H1 (cell line): ENCODE measurements at regions not wholly inside any gene's neighbourhood (a gene's known extent, or its start where the extent isn't known, plus 50 kb on each side); places are given as distances from the start of the nearest gene placed in this dataset.

Experiments
- CTCF ChIA-PET: fragments of 300-600 bp; sonication (Branson Sonifier 250); formaldehyde crosslinking; loops from one replicate; lab custom pipeline; 2021; ENCODE audit not compliant: partially characterized antibody; lab: Charles Lee
- POLR2A ChIA-PET: fragments of 300-600 bp; sonication (Branson Sonifier 250); formaldehyde crosslinking; loops from one replicate; lab custom pipeline; 2021; ENCODE audit warnings: inconsistent platforms; ENCODE audit not compliant: partially characterized antibody; lab: Charles Lee
- DNase-seq, 2 experiments: peaks; one replicate each; pipeline versions ENCODE4 v3.0.0 to v3.0.0-alpha.2; 2010 to 2022; ENCODE audit warnings: low spot score in 2 of 2, low read depth in 1 of 2, mixed read lengths in 1 of 2
- FAIRE-seq: peaks from 2 replicates; lab custom pipeline; 2011; peaks lifted over from hg19 to GRCh38; lab: Jason Lieb, UNC
- H2AFZ ChIP-seq: 2 replicates; pipeline ENCODE4 v1.8.1; 2012; ENCODE audit warnings: low read length, inconsistent platforms
- H2AK5ac ChIP-seq: 2 replicates; pipeline ENCODE4 v1.6.1; 2013; ENCODE audit warnings: low read depth, low read length
- H2BK120ac ChIP-seq: replicated peaks from 2 replicates; pipeline ENCODE3; 2013; ENCODE audit warnings: low read depth, low read length, inconsistent platforms
- H2BK12ac ChIP-seq: 2 replicates; pipeline ENCODE4 v1.6.1; 2013; ENCODE audit warnings: low read depth, low read length
- H2BK15ac ChIP-seq: 2 replicates; pipeline ENCODE4 v1.6.1; 2013; ENCODE audit warnings: low read length
- H2BK20ac ChIP-seq: 2 replicates; pipeline ENCODE4 v1.6.1; 2013; ENCODE audit warnings: low read length
- H2BK5ac ChIP-seq: 2 replicates; pipeline ENCODE4 v1.6.1; 2013; ENCODE audit warnings: low read depth, low read length
- H3K14ac ChIP-seq: 2 replicates; pipeline ENCODE4 v1.6.1; 2013; ENCODE audit warnings: inconsistent platforms; ENCODE audit not compliant: insufficient read length
- H3K18ac ChIP-seq: 2 replicates; pipeline ENCODE4 v1.6.1; 2013; ENCODE audit warnings: low read length; ENCODE audit errors: extremely low read depth
- H3K23ac ChIP-seq: 2 replicates; pipeline ENCODE4 v1.6.1; 2013; ENCODE audit warnings: inconsistent platforms; ENCODE audit not compliant: insufficient read length
- H3K23me2 ChIP-seq: 2 replicates; pipeline ENCODE4 v1.6.1; 2013; ENCODE audit warnings: low read depth, low read length
- H3K27ac ChIP-seq: 2 replicates; pipeline ENCODE4 v1.6.1; 2011; ENCODE audit warnings: low read depth, low read length, inconsistent platforms
- H3K27me3 ChIP-seq, 4 experiments: replicated peaks in 1 of 4; 1 replicate in 1 of 4; 2 replicates in 3 of 4; pipeline versions ENCODE4 v1.6.1 to v1.8.1; 2011 to 2013; ENCODE audit warnings: low read length in 3 of 4, mild to moderate bottlenecking in 3 of 4, inconsistent platforms in 2 of 4, mixed read lengths in 2 of 4, moderate library complexity in 1 of 4; ENCODE audit not compliant: control insufficient read depth in 3 of 4, insufficient read depth in 3 of 4; ENCODE audit errors: extremely low read depth in 1 of 4
- H3K36me3 ChIP-seq, 4 experiments: 2 replicates each; pipeline versions ENCODE4 v1.6.1 to v1.8.1; 2011 to 2013; ENCODE audit warnings: mild to moderate bottlenecking in 4 of 4, low read length in 3 of 4, moderate library complexity in 2 of 4, control low read depth in 1 of 4, inconsistent platforms in 1 of 4; ENCODE audit not compliant: insufficient read depth in 4 of 4, control insufficient read depth in 2 of 4
- H3K4ac ChIP-seq: replicated peaks from 2 replicates; pipeline ENCODE3; 2013; ENCODE audit warnings: low read length, low read depth, mixed read lengths, inconsistent platforms; ENCODE audit not compliant: insufficient read length
- H3K4me1 ChIP-seq, 4 experiments: replicated peaks in 1 of 4; 1 replicate in 1 of 4; 2 replicates in 3 of 4; pipeline versions ENCODE4 v1.6.1 to v1.8.1; 2011 to 2013; ENCODE audit warnings: low read length in 3 of 4, inconsistent platforms in 2 of 4, mixed read lengths in 1 of 4; ENCODE audit not compliant: insufficient read depth in 4 of 4, control insufficient read depth in 3 of 4
- H3K4me2 ChIP-seq, 2 experiments: 2 replicates each; pipeline versions ENCODE4 v1.6.1 to v1.8.1; 2011 to 2013; ENCODE audit warnings: low read depth in 2 of 2, low read length in 2 of 2, control low read depth in 1 of 2, inconsistent platforms in 1 of 2, mild to moderate bottlenecking in 1 of 2; ENCODE audit not compliant: insufficient read depth in 1 of 2
- H3K4me3 ChIP-seq, 4 experiments: fragments of 200-600, 300-600 bp in 1 of 4; sonication (generic), shearing (Covaris generic), sonication (Bioruptor Twin) in 1 of 4; 2 replicates each; pipeline versions ENCODE4 v1.5.1 to v1.8.1; 2011 to 2016; ENCODE audit warnings: low read length in 4 of 4, low read depth in 3 of 4, control low read depth in 2 of 4, inconsistent platforms in 2 of 4, mild to moderate bottlenecking in 2 of 4, mixed read lengths in 1 of 4, moderate library complexity in 1 of 4; ENCODE audit not compliant: insufficient read depth in 2 of 4; ENCODE audit errors: extremely low read depth in 1 of 4
- H3K56ac ChIP-seq: replicated peaks from 2 replicates; pipeline ENCODE3; 2013; ENCODE audit warnings: low read depth, mild to moderate bottlenecking, mixed read lengths, low read length, inconsistent platforms; ENCODE audit not compliant: insufficient read length
- H3K79me1 ChIP-seq: 2 replicates; pipeline ENCODE4 v1.6.1; 2013; ENCODE audit warnings: low read depth, low read length, control low read depth
- H3K79me2 ChIP-seq, 2 experiments: 2 replicates each; pipeline versions ENCODE4 v1.6.1 to v1.8.1; 2012 to 2013; ENCODE audit warnings: low read length in 2 of 2, mild to moderate bottlenecking in 2 of 2, inconsistent platforms in 1 of 2; ENCODE audit not compliant: insufficient read depth in 2 of 2, control insufficient read depth in 1 of 2
- H3K9ac ChIP-seq, 4 experiments: replicated peaks in 1 of 4; 1 replicate in 1 of 4; 2 replicates in 3 of 4; pipeline versions ENCODE4 v1.6.1 to v1.8.1; 2011 to 2013; ENCODE audit warnings: low read depth in 3 of 4, low read length in 3 of 4, control low read depth in 2 of 4, mild to moderate bottlenecking in 2 of 4, moderate library complexity in 2 of 4, inconsistent platforms in 1 of 4; ENCODE audit errors: extremely low read depth in 1 of 4
- H3K9me3 ChIP-seq, 2 experiments: 2 replicates each; pipeline versions ENCODE4 v1.6.1 to v1.8.1; 2012 to 2013; ENCODE audit warnings: mild to moderate bottlenecking in 2 of 2, moderate library complexity in 2 of 2, control low read depth in 1 of 2, inconsistent platforms in 1 of 2, low read depth in 1 of 2, low read length in 1 of 2, mixed read lengths in 1 of 2; ENCODE audit not compliant: insufficient read depth in 2 of 2
- H4K20me1 ChIP-seq, 2 experiments: replicated peaks in 1 of 2; 2 replicates each; pipeline versions ENCODE3 to v1.8.1; 2011 to 2013; ENCODE audit warnings: inconsistent platforms in 2 of 2, low read length in 2 of 2, mild to moderate bottlenecking in 1 of 2; ENCODE audit not compliant: insufficient read depth in 2 of 2, control insufficient read depth in 1 of 2
- H4K5ac ChIP-seq: 2 replicates; pipeline ENCODE4 v1.6.1; 2013; ENCODE audit warnings: low read length, low read depth, mixed read lengths, inconsistent platforms; ENCODE audit not compliant: insufficient read length
- H4K8ac ChIP-seq: 2 replicates; pipeline ENCODE4 v1.8.0; 2013; ENCODE audit warnings: mild to moderate bottlenecking, moderate library complexity, low read length, inconsistent platforms; ENCODE audit not compliant: insufficient read depth; ENCODE audit errors: extremely low read depth
- H4K91ac ChIP-seq: replicated peaks from 2 replicates; pipeline ENCODE3; 2013; ENCODE audit warnings: low read length, mixed read lengths, inconsistent platforms; ENCODE audit not compliant: insufficient read length
- ATF3 ChIP-seq: IDR thresholded peaks from 2 replicates; pipeline ENCODE4 v1.6.1; 2011; ENCODE audit warnings: low read depth, mild to moderate bottlenecking, low read length; ENCODE audit not compliant: insufficient read depth
- BCL11A ChIP-seq, 2 experiments: IDR thresholded peaks; one replicate each; pipeline ENCODE4 v1.6.1; 2011; ENCODE audit warnings: low read depth in 2 of 2, low read length in 2 of 2, mild to moderate bottlenecking in 2 of 2
- FOSL1 ChIP-seq: IDR thresholded peaks from 2 replicates; pipeline ENCODE4 v1.6.1; 2011; ENCODE audit warnings: mild to moderate bottlenecking, low read depth, low read length, moderate library complexity; ENCODE audit not compliant: insufficient read depth
- JUN ChIP-seq: IDR thresholded peaks from 2 replicates; pipeline ENCODE4 v1.6.1; 2011; ENCODE audit warnings: low read depth, mild to moderate bottlenecking, improper control_type of control experiment, low read length
- POLR2AphosphoS5 ChIP-seq: IDR thresholded peaks from 2 replicates; pipeline ENCODE4 v1.6.1; 2011; ENCODE audit warnings: low read depth, low read length
- RFX5 ChIP-seq: IDR thresholded peaks from 2 replicates; pipeline ENCODE4 v1.6.1; 2011; ENCODE audit warnings: low read depth, low read length, improper control_type of control experiment, borderline replicate concordance
- SAP30 ChIP-seq: fragments of 300-600 bp; sonication (generic); IDR thresholded peaks from 2 replicates; pipeline ENCODE4 v1.7.1; 2012; ENCODE audit warnings: low read length, moderate library complexity, mild to moderate bottlenecking, inconsistent platforms; ENCODE audit not compliant: insufficient read depth, insufficient replicate concordance
- SP4 ChIP-seq: IDR thresholded peaks from 2 replicates; pipeline ENCODE4 v1.6.1; 2012; ENCODE audit warnings: low read length, inconsistent platforms
- SRF ChIP-seq: IDR thresholded peaks from 2 replicates; pipeline ENCODE4 v1.6.1; 2011; ENCODE audit warnings: mild to moderate bottlenecking, low read depth, low read length, moderate library complexity
- TCF12 ChIP-seq: IDR thresholded peaks from 2 replicates; pipeline ENCODE4 v1.6.1; 2011; ENCODE audit warnings: low read depth, mild to moderate bottlenecking, low read length
- USF2 ChIP-seq: IDR thresholded peaks from 2 replicates; pipeline ENCODE4 v1.6.1; 2011; ENCODE audit warnings: low read length, improper control_type of control experiment
- WGBS, 2 experiments: shearing (Covaris generic) in 1 of 2; methylation state at CpG; one replicate each; pipeline versions ENCODE4 v1.1.6 to v1.1.7; 2013 to 2015; ENCODE audit warnings: low lambda C conversion rate in 2 of 2, mixed read lengths in 2 of 2, inconsistent platforms in 1 of 2, low coverage in 1 of 2, missing lambda C conversion rate in 1 of 2; ENCODE audit not compliant: insufficient replicate concordance in 2 of 2, insufficient coverage in 1 of 2, insufficient read length in 1 of 2; ENCODE audit errors: extremely low coverage in 1 of 2, missing lambda C conversion rate in 1 of 2; 5-methylcytosine and 5-hydroxymethylcytosine counted together

GRCh38 chr1:29934255-29934772 lies 698.0 kb downstream of the PTPRU start:
- Histone ChIP-seq H3K27me3 (no peaks in the 10 kb centered on the region; a peak in 1 of 7 replicates), H3K23me2 (no peaks in the 10 kb centered on the region; the same call in 1 of the 2 replicates), H3K4ac (no peak overlapping the region), H2AFZ (no peak overlapping the region), H3K79me2 (no peaks in the 10 kb centered on the region), H3K36me3 (no peaks in the 10 kb centered on the region), H4K5ac (no peak overlapping the region), H3K23ac (no peak overlapping the region), H3K4me3 (no peak overlapping the region), H2AK5ac (no peak overlapping the region), H4K20me1 (no peaks in the 10 kb centered on the region), H3K9me3 (no peaks in the 10 kb centered on the region), H2BK15ac (no peak overlapping the region), H3K79me1 (no peaks in the 10 kb centered on the region), H4K8ac (no peak overlapping the region; the same call in 1 of the 2 replicates), H3K9ac (no peak overlapping the region), H3K27ac (no peak overlapping the region), H2BK120ac (no peak overlapping the region), H4K91ac (peak overlapping the region; percentile 38), H3K14ac (no peak overlapping the region), H3K4me1 (peaks cover 0 to 11% (median 10%) of the 10 kb centered on the region in 4 experiments; a peak in 6 of 7 replicates), H3K4me2 (no peak overlapping the region), H2BK5ac (no peak overlapping the region), H3K18ac (no peak overlapping the region), H3K56ac (no peak overlapping the region), H2BK12ac (peak overlapping the region; percentile 85; the same call in 1 of the 2 replicates), H2BK20ac (no peak overlapping the region; the same call in 1 of the 2 replicates)
- no peak for TF ChIP-seq USF2
- TF ChIP-seq ATF3, result no peak
- no peak for TF ChIP-seq BCL11A (IDR thresholded peaks at IDR 0.05; ENCODE audit: low read depth in 2 of 2, low read length in 2 of 2)
- TF ChIP-seq TCF12, result no peak
- no peak for TF ChIP-seq RFX5
- no peak for TF ChIP-seq SAP30
- TF ChIP-seq SRF, result no peak
- TF ChIP-seq SP4, result no peak
- no peak for TF ChIP-seq FOSL1
- TF ChIP-seq JUN, result no peak
- no peak for TF ChIP-seq POLR2AphosphoS5
- CTCF ChIA-PET, result interaction anchor here (0.6 to 1.4 kb wide), 4 partner anchors 10 to 366 kb away, joined by 3 read pairs; no protein-coding TSS in a partner anchor
- no peak for DNase-seq
- POLR2A ChIA-PET, result interaction anchor here (1.4 kb wide), 1 partner anchor 148 kb away, joined by 3 read pairs; no protein-coding TSS in a partner anchor
- FAIRE-seq, result no peak
- 96% methylated on average over 4 of the region's 6 CpGs; no CpG with 5 or more reads in 1 of the 2 experiments for WGBS, 2 experiments
